HCT116 (cell line): ENCODE measurements at regions not wholly inside any gene's neighbourhood (a gene's known extent, or its start where the extent isn't known, plus 50 kb on each side); places are given as distances from the start of the nearest gene placed in this dataset.

Experiments used
- ATAC-seq: fragments of 200-7000 bp; cut with Tn5 transposase; 2 replicates; pipeline ENCODE4 v1.9.1; 2020; ENCODE audit warnings: mild to moderate bottlenecking, moderate library complexity
- BruUV-seq: library from RNA; stranded (reverse); fragments of 400-500 nt; replicated peaks from 2 replicates; lab custom pipeline; 2021; lab: Mats Ljungman, UMichigan
- CTCF ChIA-PET: fragments of 300-600 bp; sonication (Branson Sonifier 250); formaldehyde crosslinking; loops from one replicate; lab custom pipeline; 2021; ENCODE audit warnings: antibody characterized with exemption; lab: Charles Lee
- POLR2A ChIA-PET: fragments of 300-600, 350-600 bp; sonication (Branson Sonifier 250); formaldehyde crosslinking; loops from one replicate; lab custom pipeline; 2021; ENCODE audit warnings: antibody characterized with exemption; lab: Charles Lee
- RAD21 ChIA-PET, 2 experiments: fragments of 300-600 bp; sonication (Branson Sonifier 250); formaldehyde crosslinking; loops; one replicate each; lab custom pipeline; 2023; ENCODE audit warnings: low total read pairs in 2 of 2; ENCODE audit not compliant: uncharacterized antibody in 2 of 2, unreplicated experiment in 2 of 2, low non-redundant PET in 1 of 2; lab: Charles Lee
- DNase-seq: peaks from one replicate; pipeline ENCODE4 v3.0.0-alpha.2; 2010; ENCODE audit warnings: low read depth, low spot score
- H2AFZ ChIP-seq: fragments of 200-600 bp; shearing (Covaris generic), sonication (generic); 2 replicates; pipeline ENCODE4 v1.6.1; 2017; ENCODE audit warnings: low read depth, mixed run types, mixed read lengths, antibody characterized with exemption, low read length; ENCODE audit not compliant: poor library complexity, severe bottlenecking
- H3K27ac ChIP-seq: 2 replicates; pipeline ENCODE4 v1.5.1; 2012; ENCODE audit warnings: low read depth, low read length
- H3K27me3 ChIP-seq: fragments of 200-600 bp; sonication (generic); 2 replicates; pipeline ENCODE4 v1.6.1; 2016; ENCODE audit warnings: mixed run types, low read length, mixed read lengths; ENCODE audit not compliant: insufficient read depth
- H3K36me3 ChIP-seq, 2 experiments: fragments of 200-500 bp in 1 of 2; fragments of 200-600 bp in 1 of 2; sonication (Bioruptor generic) in 1 of 2; sonication (generic) in 1 of 2; 2 replicates each; pipeline versions ENCODE4 v1.5.1 to v1.6.1; 2014 to 2016; ENCODE audit warnings: low read length in 2 of 2, inconsistent platforms in 1 of 2, mixed read lengths in 1 of 2, mixed run types in 1 of 2; ENCODE audit not compliant: insufficient read depth in 2 of 2, control insufficient read depth in 1 of 2
- H3K4me1 ChIP-seq, 2 experiments: fragments of 200-600 bp in 1 of 2; sonication (generic) in 1 of 2; 2 replicates each; pipeline versions ENCODE4 v1.5.1 to v1.6.1; 2012 to 2017; ENCODE audit warnings: low read length in 2 of 2, inconsistent platforms in 1 of 2, mild to moderate bottlenecking in 1 of 2, mixed read lengths in 1 of 2, mixed run types in 1 of 2, moderate library complexity in 1 of 2; ENCODE audit not compliant: insufficient read depth in 2 of 2, control insufficient read depth in 1 of 2
- H3K4me2 ChIP-seq: fragments of 200-600 bp; sonication (generic); 2 replicates; pipeline ENCODE4 v1.6.1; 2017; ENCODE audit warnings: mixed run types, low read length, mixed read lengths
- H3K4me3 ChIP-seq, 2 experiments: fragments of 200-600 bp in 1 of 2; sonication (generic) in 1 of 2; replicated peaks in 1 of 2; 2 replicates each; pipeline ENCODE4 v1.5.1; 2011 to 2016; ENCODE audit warnings: low read length in 2 of 2, control low read depth in 1 of 2, low read depth in 1 of 2, mild to moderate bottlenecking in 1 of 2, mixed read lengths in 1 of 2, mixed run types in 1 of 2
- H3K79me2 ChIP-seq: fragments of 200-600 bp; sonication (generic); 2 replicates; pipeline ENCODE4 v1.6.1; 2017; ENCODE audit warnings: mild to moderate bottlenecking, mixed run types, low read length, moderate library complexity, mixed read lengths; ENCODE audit not compliant: insufficient read depth
- H3K9ac ChIP-seq: fragments of 200-600 bp; sonication (generic); 2 replicates; pipeline ENCODE4 v1.6.1; 2016; ENCODE audit warnings: low read length, mixed read lengths
- H3K9me2 ChIP-seq: fragments of 200-600 bp; sonication (generic), shearing (Covaris generic); 2 replicates; pipeline ENCODE4 v1.6.1; 2017; ENCODE audit warnings: mixed run types, mild to moderate bottlenecking, moderate library complexity; ENCODE audit not compliant: insufficient read depth
- H3K9me3 ChIP-seq, 2 experiments: fragments of 200-500 bp in 1 of 2; fragments of 200-600 bp in 1 of 2; sonication (Bioruptor generic) in 1 of 2; sonication (generic) in 1 of 2; 2 replicates each; pipeline ENCODE4 v1.6.1; 2014 to 2017; ENCODE audit warnings: low read length in 2 of 2, mixed read lengths in 2 of 2, inconsistent platforms in 1 of 2, low read depth in 1 of 2, mild to moderate bottlenecking in 1 of 2, mixed run types in 1 of 2, moderate library complexity in 1 of 2; ENCODE audit not compliant: control insufficient read depth in 1 of 2, insufficient read depth in 1 of 2
- H4K20me1 ChIP-seq: fragments of 200-600 bp; sonication (generic), shearing (Covaris generic); 2 replicates; pipeline ENCODE4 v1.6.1; 2017; ENCODE audit warnings: mixed run types, mild to moderate bottlenecking, moderate library complexity; ENCODE audit not compliant: insufficient read depth
- ATF3 ChIP-seq: IDR thresholded peaks from 2 replicates; pipeline ENCODE4 v1.6.1; 2012
- CBX3 ChIP-seq: IDR thresholded peaks from 2 replicates; pipeline ENCODE4 v1.6.1; 2012; ENCODE audit warnings: low read depth
- CTCF ChIP-seq, 3 experiments: fragments of 200-600 bp in 1 of 3; sonication (generic) in 1 of 3; IDR thresholded peaks in 2 of 3; conservative IDR thresholded peaks in 1 of 3; 2 replicates each; pipeline ENCODE4 v1.5.1; 2012 to 2017; ENCODE audit warnings: low read depth in 2 of 3, low read length in 2 of 3, antibody characterized with exemption in 1 of 3, borderline replicate concordance in 1 of 3, control low read depth in 1 of 3, mild to moderate bottlenecking in 1 of 3, mixed read lengths in 1 of 3, mixed run types in 1 of 3, moderate library complexity in 1 of 3; ENCODE audit not compliant: insufficient read depth in 1 of 3
- EGR1 ChIP-seq: IDR thresholded peaks from 2 replicates; pipeline ENCODE4 v1.6.1; 2012; ENCODE audit warnings: low read depth
- ELF1 ChIP-seq: IDR thresholded peaks from 2 replicates; pipeline ENCODE4 v1.6.1; 2012; ENCODE audit warnings: low read depth, borderline replicate concordance
- EZH2 ChIP-seq: fragments of 200-600 bp; sonication (generic); IDR thresholded peaks from 2 replicates; pipeline ENCODE4 v1.6.1; 2017; ENCODE audit warnings: antibody characterized with exemption, mixed run types
- EZH2phosphoT487 ChIP-seq: fragments of 200-600 bp; IDR thresholded peaks from 2 replicates; pipeline ENCODE4 v1.6.1; 2018; ENCODE audit warnings: antibody characterized with exemption, borderline replicate concordance
- FOSL1 ChIP-seq: IDR thresholded peaks from 2 replicates; pipeline ENCODE4 v1.6.1; 2012; ENCODE audit warnings: low read depth
- JUND ChIP-seq: IDR thresholded peaks from 2 replicates; pipeline ENCODE4 v1.6.1; 2012
- MAX ChIP-seq: IDR thresholded peaks from 2 replicates; pipeline ENCODE4 v1.6.1; 2012
- POLR2AphosphoS5 ChIP-seq: IDR thresholded peaks from 2 replicates; pipeline ENCODE4 v1.6.1; 2011; ENCODE audit warnings: mild to moderate bottlenecking, low read depth, low read length, moderate library complexity
- RAD21 ChIP-seq: IDR thresholded peaks from 2 replicates; pipeline ENCODE4 v1.6.1; 2012; ENCODE audit warnings: low read depth, mild to moderate bottlenecking
- SP1 ChIP-seq: IDR thresholded peaks from 2 replicates; pipeline ENCODE4 v1.6.1; 2012; ENCODE audit warnings: low read depth
- TCF7L2 ChIP-seq: IDR thresholded peaks from 2 replicates; pipeline ENCODE4 v1.7.0; 2011; ENCODE audit warnings: borderline replicate concordance, inconsistent platforms; ENCODE audit not compliant: insufficient read depth, insufficient read length; ENCODE audit errors: extremely low read depth
- YY1 ChIP-seq: IDR thresholded peaks from 2 replicates; pipeline ENCODE4 v1.6.1; 2011; ENCODE audit warnings: low read length, low read depth, moderate library complexity, mild to moderate bottlenecking; ENCODE audit not compliant: insufficient replicate concordance; ENCODE audit errors: extremely low read depth
- ZBTB33 ChIP-seq: IDR thresholded peaks from 2 replicates; pipeline ENCODE4 v1.6.1; 2011; ENCODE audit warnings: mild to moderate bottlenecking, low read length, moderate library complexity; ENCODE audit not compliant: insufficient replicate concordance; ENCODE audit errors: extremely low read depth
- ZNF274 ChIP-seq: fragments of 200-500 bp; sonication (Bioruptor generic); IDR thresholded peaks from 2 replicates; pipeline ENCODE4 v1.6.1; 2014; ENCODE audit warnings: mild to moderate bottlenecking, low read depth, low read length, inconsistent platforms
- intact Hi-C: fragments of 100-400 bp; cut with micrococcal nuclease; formaldehyde crosslinking; loops from 2 replicates; pipeline ENCODE4 v1.10.0; 2022

GRCh38 chr2:78127424-78127823 is 605.2 kb upstream of the LRRTM4 start (continued):
- TF ChIP-seq EGR1 (no peak), TCF7L2 (no peak), YY1 (no peak), ZBTB33 (no peak)

GRCh38 chr2:78132391-78133370 is 610.5 kb upstream of the LRRTM4 start:
- ATAC-seq = no peak
- RAD21 ChIA-PET = no interaction called here
- no peak overlapping the region for H2AFZ ChIP-seq
- no peak overlapping the region for H3K4me2 ChIP-seq
- no peak overlapping the region for H3K4me3 ChIP-seq
- H3K27ac ChIP-seq = no peak overlapping the region
- H4K20me1 ChIP-seq = no peaks in the 10 kb centered on the region
- CTCF ChIA-PET = no interaction called here
- POLR2A ChIA-PET = no interaction called here
- TF ChIP-seq ATF3 (no peak), RAD21 (no peak), CBX3 (no peak), SP1 (no peak), ZNF274 (no peak), ZBTB33 (no peak), ELF1 (no peak), MAX (no peak), FOSL1 (no peak), CTCF (IDR thresholded peaks at IDR 0.05 in 2 of 3, conservative IDR thresholded peaks at IDR 0.05 in 1 of 3; ENCODE audit: borderline replicate concordance in 1 of 3, insufficient read depth in 1 of 3, low read depth in 2 of 3, low read length in 2 of 3) (no peak), TCF7L2 (no peak), JUND (no peak), EZH2 (no peak), POLR2AphosphoS5 (no peak), EZH2phosphoT487 (no peak)
- TF ChIP-seq, all 23 proteins: peak for 0
- Histone ChIP-seq H3K9me2 (no peaks in the 10 kb centered on the region), H3K9me3 (peaks cover 7 to 9% of the 10 kb centered on the region in 2 experiments; a peak in 2 of 4 replicates), H3K36me3 (no peaks in the 10 kb centered on the region), H3K9ac (no peak overlapping the region), H3K4me1 (no peaks in the 10 kb centered on the region), H3K79me2 (no peaks in the 10 kb centered on the region), H3K27me3 (no peaks in the 10 kb centered on the region)
- BruUV-seq = no TSS peak
- intact Hi-C loops = no loop called here
- DNase-seq = no peak
